Suprapubic skin (tissue), 4 donors: ENCODE measurements at regions not wholly inside any gene's neighbourhood (a gene's known extent, or its start where the extent isn't known, plus 50 kb on each side); places are given as distances from the start of the nearest gene placed in this dataset.
A peak's percentile ranks its signal among the peaks of the same experiment; 100 is the strongest.

ENCODE experiments used
- DNase-seq, 2 donors: peaks; one replicate each; pipeline ENCODE4 v3.0.0-alpha.2; 2019; ENCODE audit warnings: low spot score in 2 of 2
- H3K27ac ChIP-seq: fragments of 200-600 bp; sonication (generic); one replicate; pipeline ENCODE4 v1.5.1; 2019
- H3K27me3 ChIP-seq: fragments of 200-600 bp; sonication (generic); one replicate; pipeline ENCODE4 v1.5.1; 2019
- H3K36me3 ChIP-seq: fragments of 200-600 bp; sonication (generic); one replicate; pipeline ENCODE4 v1.5.1; 2019
- H3K4me1 ChIP-seq: fragments of 200-600 bp; sonication (generic); one replicate; pipeline ENCODE4 v1.5.1; 2019
- H3K4me3 ChIP-seq: fragments of 200-600 bp; sonication (generic); one replicate; pipeline ENCODE4 v1.5.1; 2019; ENCODE audit warnings: mild to moderate bottlenecking
- H3K9me3 ChIP-seq: fragments of 200-600 bp; sonication (generic); one replicate; pipeline ENCODE4 v1.5.1; 2019
- EP300 ChIP-seq: sonication (generic); formaldehyde crosslinking; IDR thresholded peaks from one replicate; pipeline ENCODE4 v1.6.1; 2017; ENCODE audit warnings: antibody characterized with exemption
- POLR2A ChIP-seq, 2 donors: fragments of 450-650 bp; IDR thresholded peaks; one replicate each; pipeline ENCODE4 v1.6.1; 2017; ENCODE audit warnings: antibody characterized with exemption in 2 of 2, mild to moderate bottlenecking in 2 of 2, moderate library complexity in 2 of 2
- POLR2AphosphoS5 ChIP-seq, 3 donors: sonication (generic); formaldehyde crosslinking; IDR thresholded peaks; one replicate each; pipeline ENCODE4 v1.6.1; 2017; ENCODE audit warnings: antibody characterized with exemption in 3 of 3
- WGBS: methylation state at CpG from one replicate; pipeline ENCODE4 v1.1.5; 2018; 5-methylcytosine and 5-hydroxymethylcytosine counted together
- TF ChIP-seq, protein P1 (sequence below), 2 donors: fragments of 200-600 bp in 1 of 2; fragments of 450-650 bp in 1 of 2; sonication (generic) in 1 of 2; IDR thresholded peaks; one replicate each; pipeline ENCODE4 v1.5.1; 2016 to 2019; ENCODE audit warnings: antibody characterized with exemption in 2 of 2, mild to moderate bottlenecking in 1 of 2, moderate library complexity in 1 of 2

DNA sequence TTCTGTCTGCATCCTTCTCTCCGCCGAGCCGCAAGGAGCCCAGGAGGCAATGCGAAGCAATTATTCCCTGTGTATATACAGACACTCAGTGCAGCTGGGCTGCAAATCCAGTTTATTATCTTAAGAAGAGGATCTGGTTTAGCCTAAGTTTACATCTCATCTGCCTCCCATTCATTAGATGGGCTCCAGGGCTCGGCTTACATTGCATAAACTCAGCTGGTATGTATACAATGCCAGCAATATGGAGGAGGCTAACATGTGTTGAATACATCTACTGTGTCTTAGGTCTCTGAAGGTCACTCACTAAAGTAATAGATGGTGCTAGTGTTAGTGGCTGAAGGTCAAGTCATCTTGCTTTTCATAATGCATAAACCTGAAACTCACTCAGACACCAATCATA lies 996.8 kb downstream of the KCNMA1 start:
- 76% methylated on average over 5 of the region's 5 CpGs for WGBS
- no peaks in the 10 kb centered on the region for H3K36me3 ChIP-seq
- TF ChIP-seq, protein P1, sequence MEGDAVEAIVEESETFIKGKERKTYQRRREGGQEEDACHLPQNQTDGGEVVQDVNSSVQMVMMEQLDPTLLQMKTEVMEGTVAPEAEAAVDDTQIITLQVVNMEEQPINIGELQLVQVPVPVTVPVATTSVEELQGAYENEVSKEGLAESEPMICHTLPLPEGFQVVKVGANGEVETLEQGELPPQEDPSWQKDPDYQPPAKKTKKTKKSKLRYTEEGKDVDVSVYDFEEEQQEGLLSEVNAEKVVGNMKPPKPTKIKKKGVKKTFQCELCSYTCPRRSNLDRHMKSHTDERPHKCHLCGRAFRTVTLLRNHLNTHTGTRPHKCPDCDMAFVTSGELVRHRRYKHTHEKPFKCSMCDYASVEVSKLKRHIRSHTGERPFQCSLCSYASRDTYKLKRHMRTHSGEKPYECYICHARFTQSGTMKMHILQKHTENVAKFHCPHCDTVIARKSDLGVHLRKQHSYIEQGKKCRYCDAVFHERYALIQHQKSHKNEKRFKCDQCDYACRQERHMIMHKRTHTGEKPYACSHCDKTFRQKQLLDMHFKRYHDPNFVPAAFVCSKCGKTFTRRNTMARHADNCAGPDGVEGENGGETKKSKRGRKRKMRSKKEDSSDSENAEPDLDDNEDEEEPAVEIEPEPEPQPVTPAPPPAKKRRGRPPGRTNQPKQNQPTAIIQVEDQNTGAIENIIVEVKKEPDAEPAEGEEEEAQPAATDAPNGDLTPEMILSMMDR (IDR thresholded peaks at IDR 0.05) = no peak
- TF ChIP-seq POLR2A (IDR thresholded peaks at IDR 0.05) = no peak
- H3K27ac ChIP-seq = no peak overlapping the region
- no peaks in the 10 kb centered on the region for H3K4me1 ChIP-seq
- no peak for DNase-seq
- no peaks in the 10 kb centered on the region for H3K27me3 ChIP-seq
- H3K4me3 ChIP-seq = no peak overlapping the region
- no peaks in the 10 kb centered on the region for H3K9me3 ChIP-seq

DNA sequence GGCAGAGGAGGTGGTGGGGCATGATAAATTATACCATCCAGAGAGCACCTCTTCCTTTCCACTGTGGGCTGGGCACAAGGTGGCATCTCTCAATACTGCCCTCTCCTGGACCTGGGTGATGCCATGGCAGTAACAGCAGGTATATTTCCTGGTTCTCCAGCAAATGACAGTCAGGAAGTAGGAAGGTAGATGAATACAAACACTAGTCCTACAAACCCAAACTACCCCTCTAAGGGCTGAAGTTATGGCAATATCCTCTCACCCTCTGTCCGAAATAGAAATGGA lies 1004.9 kb downstream of the KCNMA1 start:
- TF ChIP-seq, protein P1 (IDR thresholded peaks at IDR 0.05) = peak in 1 of 2 donors; percentile 12
- TF ChIP-seq POLR2A (IDR thresholded peaks at IDR 0.05) = no peak
- Histone ChIP-seq H3K9me3 (no peaks in the 10 kb centered on the region), H3K27ac (no peak overlapping the region), H3K4me3 (no peak overlapping the region), H3K4me1 (peaks cover 7% of the 10 kb centered on the region), H3K27me3 (no peaks in the 10 kb centered on the region), H3K36me3 (no peaks in the 10 kb centered on the region)
- DNase-seq = no peak
- 87% methylated on average over 1 of the region's 1 CpG for WGBS

DNA sequence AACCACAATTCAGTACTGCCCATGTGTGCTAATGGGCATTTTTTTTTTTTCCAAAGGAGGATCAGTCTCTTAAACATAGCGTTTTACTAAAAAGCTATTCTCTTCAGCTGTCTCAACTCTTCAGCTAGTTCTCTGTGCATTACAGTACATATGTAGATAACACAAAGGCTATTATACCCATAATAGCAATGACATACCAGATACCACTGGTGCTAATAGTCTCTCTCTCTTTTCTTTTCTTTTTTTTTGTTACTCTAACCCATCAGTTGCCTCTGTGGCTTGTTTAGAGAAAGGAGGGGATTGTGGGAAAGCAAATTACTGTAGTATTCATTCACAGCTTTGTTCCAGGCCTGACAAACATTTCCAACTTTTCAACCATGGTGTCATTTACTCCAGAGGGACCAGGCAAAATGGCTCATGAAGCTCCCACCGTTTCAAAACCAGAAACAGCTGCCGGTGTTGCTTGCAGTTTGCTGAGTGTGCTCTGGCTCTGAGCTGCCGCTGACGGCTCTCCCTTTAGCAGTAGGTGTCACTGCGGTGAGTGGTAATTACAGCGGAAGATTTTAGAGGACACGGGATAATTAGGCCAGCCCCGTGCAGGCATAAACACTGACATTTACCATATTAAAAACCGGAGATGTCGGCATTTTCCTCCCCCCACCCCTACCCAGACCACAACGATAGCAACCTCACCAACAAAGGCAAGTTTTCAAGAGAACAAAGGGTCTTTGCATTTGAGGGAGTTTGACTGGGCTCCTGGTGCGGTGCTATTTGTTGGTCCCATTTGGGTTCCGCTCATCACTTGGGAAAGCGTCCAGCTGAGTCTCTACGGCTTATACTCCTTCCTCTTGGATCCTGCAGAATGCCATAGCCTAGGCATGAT lies 1005.5 kb downstream of the KCNMA1 start:
- 45% methylated on average over 14 of the region's 16 CpGs for WGBS

GRCh38 chr10:76631036-76631670 lies 1006.5 kb downstream of the KCNMA1 start:
- Histone ChIP-seq H3K4me3 (no peak overlapping the region), H3K36me3 (no peaks in the 10 kb centered on the region), H3K4me1 (peaks cover 7% of the 10 kb centered on the region), H3K27me3 (no peaks in the 10 kb centered on the region), H3K27ac (no peak overlapping the region), H3K9me3 (no peaks in the 10 kb centered on the region)
- DNase-seq = no peak
- no peak for TF ChIP-seq EP300
- no peak for TF ChIP-seq POLR2AphosphoS5 (IDR thresholded peaks at IDR 0.05)
- TF ChIP-seq, protein P1 (IDR thresholded peaks at IDR 0.05) = no peak
- TF ChIP-seq POLR2A (IDR thresholded peaks at IDR 0.05) = no peak
- WGBS = 71% methylated on average over 5 of the region's 5 CpGs

More for the DNA sequence above, 1005.5 kb downstream of the KCNMA1 start:
- no peak overlapping the region for H3K4me3 ChIP-seq
- H3K9me3 ChIP-seq = no peaks in the 10 kb centered on the region
- H3K4me1 ChIP-seq = peaks cover 7% of the 10 kb centered on the region
- H3K36me3 ChIP-seq = no peaks in the 10 kb centered on the region
- H3K27me3 ChIP-seq = no peaks in the 10 kb centered on the region
- no peak overlapping the region for H3K27ac ChIP-seq
- DNase-seq = no peak
- TF ChIP-seq POLR2A (IDR thresholded peaks at IDR 0.05) (no peak), EP300 (no peak), POLR2AphosphoS5 (IDR thresholded peaks at IDR 0.05) (no peak)
- TF ChIP-seq, protein P1 (IDR thresholded peaks at IDR 0.05) = no peak

DNA sequence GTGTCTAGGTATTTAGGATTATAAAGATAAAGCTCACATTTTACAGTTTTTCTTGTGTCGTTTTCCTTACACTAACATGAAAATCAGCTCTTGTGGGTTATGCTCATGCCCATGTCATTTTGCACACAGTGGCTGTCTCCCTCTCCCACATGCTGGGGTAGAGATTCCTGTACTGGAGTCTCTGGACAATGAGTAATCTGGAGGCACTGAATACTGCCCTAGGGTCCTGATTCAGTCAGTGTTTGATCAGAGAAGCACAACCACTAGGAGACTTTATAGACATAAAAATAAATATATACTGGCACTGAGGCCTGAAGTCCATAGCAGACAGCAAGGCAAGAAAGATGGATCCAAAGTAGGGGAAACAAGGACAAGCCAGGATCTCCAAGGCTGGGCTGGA lies 1008.8 kb downstream of the KCNMA1 start:
- H3K27ac ChIP-seq = no peak overlapping the region
- H3K4me1 ChIP-seq = peaks cover 5% of the 10 kb centered on the region
- H3K27me3 ChIP-seq = no peaks in the 10 kb centered on the region
- WGBS = 86% methylated on average over 1 of the region's 1 CpG
- TF ChIP-seq POLR2A (IDR thresholded peaks at IDR 0.05) (no peak), EP300 (no peak), POLR2AphosphoS5 (IDR thresholded peaks at IDR 0.05) (no peak)
- TF ChIP-seq, protein P1 (IDR thresholded peaks at IDR 0.05) = no peak
- H3K4me3 ChIP-seq = no peak overlapping the region
- no peaks in the 10 kb centered on the region for H3K9me3 ChIP-seq
- no peak for DNase-seq
- no peaks in the 10 kb centered on the region for H3K36me3 ChIP-seq
